ENCODE measurements at regions not wholly inside any gene's neighbourhood (a gene's known extent, or its start where the extent isn't known, plus 50 kb on each side); places are given as distances from the start of the nearest gene placed in this dataset.

GRCh38 chr15:94563456-94563855 lies 332.1 kb downstream of the MCTP2 start:
- no peaks in the 10 kb centered on the region for H3K4me1 ChIP-seq (ENCODE audit: insufficient read depth)
- no peak for TF ChIP-seq EZH2phosphoT487 (IDR thresholded peaks at IDR 0.05; ENCODE audit: insufficient read depth, low read depth)
- TF ChIP-seq EZH2 (IDR thresholded peaks at IDR 0.05; ENCODE audit: insufficient read depth, poor library complexity, severe bottlenecking) = no peak

DNA sequence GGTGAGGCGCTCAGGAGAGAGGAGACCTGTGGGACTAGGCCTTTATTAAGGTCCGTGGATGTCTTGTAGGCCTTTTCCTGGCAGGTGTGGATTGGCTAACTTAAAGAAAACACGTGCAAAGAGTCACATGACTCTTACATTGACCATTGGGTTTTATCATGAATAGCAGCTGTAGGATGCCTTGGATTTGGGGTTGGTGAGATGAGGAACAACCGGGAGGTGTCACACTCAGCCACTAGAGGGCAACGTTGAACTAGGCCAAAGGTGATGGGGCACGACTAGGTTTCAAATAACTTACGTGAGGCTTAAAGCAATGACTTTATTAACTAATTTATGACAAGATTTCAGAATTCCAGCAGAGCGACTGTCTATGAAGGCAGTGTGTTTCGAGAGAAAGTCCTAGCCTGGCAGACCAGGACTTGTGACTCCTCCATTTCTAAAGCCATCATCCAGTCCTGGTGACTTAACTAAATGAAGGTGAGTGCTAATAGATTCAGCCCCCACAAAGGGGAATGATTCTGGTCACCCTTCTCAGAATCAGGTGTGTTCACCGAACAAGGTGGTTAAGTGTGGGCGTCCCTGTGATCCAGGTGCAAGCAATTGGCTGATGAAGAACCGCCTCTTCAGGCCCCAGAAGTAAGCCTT lies 345.6 kb downstream of the MCTP2 start:
- in situ Hi-C loops (cut with MboI) = no loop called here
- no peaks in the 10 kb centered on the region for H3K9me2 ChIP-seq (ENCODE audit: insufficient read depth)
- no peaks in the 10 kb centered on the region for H4K20me1 ChIP-seq (ENCODE audit: insufficient read depth)
- no peak overlapping the region for H3K27ac ChIP-seq
- H2AFZ ChIP-seq = no peak overlapping the region
- H3K4me2 ChIP-seq (ENCODE audit: unreplicated experiment) = no peak overlapping the region
- H3K27me3 ChIP-seq (replicated peaks; ENCODE audit: insufficient read depth) = no peaks in the 10 kb centered on the region
- no peaks in the 10 kb centered on the region for H3K79me2 ChIP-seq (ENCODE audit: insufficient read depth)
- H3K36me3 ChIP-seq (ENCODE audit: low read depth) = no peaks in the 10 kb centered on the region
- H3F3A ChIP-seq (ENCODE audit: insufficient read depth) = no peaks in the 10 kb centered on the region
- no peaks in the 10 kb centered on the region for H3K4me1 ChIP-seq (ENCODE audit: insufficient read depth)
- H3K9ac ChIP-seq = no peak overlapping the region
- no peak overlapping the region for H3K4me3 ChIP-seq
- no peaks in the 10 kb centered on the region for H3K9me3 ChIP-seq (ENCODE audit: low read depth)
- peak; percentile 39 for DNase-seq
- 40 to 48% methylated on average over 11 to 12 of the region's 12 CpGs for WGBS, 2 experiments (ENCODE audit: low coverage in 1 of 2, low lambda C conversion rate in 2 of 2, missing lambda C conversion rate in 2 of 2)
- TF ChIP-seq EZH2 (IDR thresholded peaks at IDR 0.05; ENCODE audit: insufficient read depth, poor library complexity, severe bottlenecking) = no peak
- TF ChIP-seq EZH2phosphoT487 (IDR thresholded peaks at IDR 0.05; ENCODE audit: insufficient read depth, low read depth) = no peak

More at GRCh38 chr15:94563456-94563855, 332.1 kb downstream of the MCTP2 start:
- H3K9me2 ChIP-seq (ENCODE audit: insufficient read depth) = no peaks in the 10 kb centered on the region
- no peaks in the 10 kb centered on the region for H3F3A ChIP-seq (ENCODE audit: insufficient read depth)
- no peak overlapping the region for H3K9ac ChIP-seq
- 12 to 15% methylated on average over 2 of the region's 2 CpGs for WGBS, 2 experiments (ENCODE audit: low coverage in 1 of 2, low lambda C conversion rate in 2 of 2, missing lambda C conversion rate in 2 of 2)
- no peaks in the 10 kb centered on the region for H3K9me3 ChIP-seq (ENCODE audit: low read depth)
- no peaks in the 10 kb centered on the region for H3K27me3 ChIP-seq (replicated peaks; ENCODE audit: insufficient read depth)
- no peak overlapping the region for H3K4me2 ChIP-seq (ENCODE audit: unreplicated experiment)
- H3K79me2 ChIP-seq (ENCODE audit: insufficient read depth) = no peaks in the 10 kb centered on the region
- no peak overlapping the region for H3K27ac ChIP-seq
- in situ Hi-C loops (cut with MboI) = no loop called here
- H2AFZ ChIP-seq = no peak overlapping the region
- H3K4me3 ChIP-seq = no peak overlapping the region
- no peak for DNase-seq
- H3K36me3 ChIP-seq (ENCODE audit: low read depth) = no peaks in the 10 kb centered on the region
- no peaks in the 10 kb centered on the region for H4K20me1 ChIP-seq (ENCODE audit: insufficient read depth)

- H3K9me3 ChIP-seq (ENCODE audit: low read depth) = no peaks in the 10 kb centered on the region
- no peak overlapping the region for H3K4me2 ChIP-seq (ENCODE audit: unreplicated experiment)
- no peaks in the 10 kb centered on the region for H3F3A ChIP-seq (ENCODE audit: insufficient read depth)
- in situ Hi-C loops (cut with MboI) = no loop called here
- H4K20me1 ChIP-seq (ENCODE audit: insufficient read depth) = no peaks in the 10 kb centered on the region
- no peaks in the 10 kb centered on the region for H3K36me3 ChIP-seq (ENCODE audit: low read depth)
- DNase-seq = no peak
- no peaks in the 10 kb centered on the region for H3K79me2 ChIP-seq (ENCODE audit: insufficient read depth)
- TF ChIP-seq EZH2 (IDR thresholded peaks at IDR 0.05; ENCODE audit: insufficient read depth, poor library complexity, severe bottlenecking) = no peak
- TF ChIP-seq EZH2phosphoT487 (IDR thresholded peaks at IDR 0.05; ENCODE audit: insufficient read depth, low read depth) = no peak
- no peak overlapping the region for H3K9ac ChIP-seq
- no peaks in the 10 kb centered on the region for H3K9me2 ChIP-seq (ENCODE audit: insufficient read depth)
- no peak overlapping the region for H2AFZ ChIP-seq
- no peaks in the 10 kb centered on the region for H3K27me3 ChIP-seq (replicated peaks; ENCODE audit: insufficient read depth)
- H3K4me3 ChIP-seq = no peak overlapping the region
- no peak overlapping the region for H3K27ac ChIP-seq
- WGBS, 2 experiments (ENCODE audit: low coverage in 1 of 2, low lambda C conversion rate in 2 of 2, missing lambda C conversion rate in 2 of 2) = 50 to 56% methylated on average over 5 of the region's 5 CpGs
- no peaks in the 10 kb centered on the region for H3K4me1 ChIP-seq (ENCODE audit: insufficient read depth)
These were observed 347.9 kb downstream of the MCTP2 start for GRCh38 chr15:94579286-94579685.

- WGBS, 2 experiments (ENCODE audit: low coverage in 1 of 2, low lambda C conversion rate in 2 of 2, missing lambda C conversion rate in 2 of 2) = 33 to 38% methylated on average over 11 of the region's 12 CpGs
- Histone ChIP-seq H3K9me2 (ENCODE audit: insufficient read depth) (no peaks in the 10 kb centered on the region), H4K20me1 (ENCODE audit: insufficient read depth) (no peaks in the 10 kb centered on the region), H3K4me2 (ENCODE audit: unreplicated experiment) (no peak overlapping the region), H3F3A (ENCODE audit: insufficient read depth) (no peaks in the 10 kb centered on the region), H3K9ac (no peak overlapping the region), H3K36me3 (ENCODE audit: low read depth) (no peaks in the 10 kb centered on the region), H3K79me2 (ENCODE audit: insufficient read depth) (no peaks in the 10 kb centered on the region), H2AFZ (no peak overlapping the region), H3K27me3 (replicated peaks; ENCODE audit: insufficient read depth) (no peaks in the 10 kb centered on the region), H3K4me3 (no peak overlapping the region), H3K4me1 (ENCODE audit: insufficient read depth) (no peaks in the 10 kb centered on the region), H3K9me3 (ENCODE audit: low read depth) (no peaks in the 10 kb centered on the region), H3K27ac (no peak overlapping the region)
- TF ChIP-seq EZH2 (IDR thresholded peaks at IDR 0.05; ENCODE audit: insufficient read depth, poor library complexity, severe bottlenecking) = no peak
- no peak for TF ChIP-seq EZH2phosphoT487 (IDR thresholded peaks at IDR 0.05; ENCODE audit: insufficient read depth, low read depth)
- no peak for DNase-seq
- in situ Hi-C loops (cut with MboI) = no loop called here
These were observed 349.0 kb downstream of the MCTP2 start for GRCh38 chr15:94580211-94580885.

Data from GM23248 (cell line).